Mucosa of descending colon (tissue), 3 donors: ENCODE measurements at regions not wholly inside any gene's neighbourhood (a gene's known extent, or its start where the extent isn't known, plus 50 kb on each side); places are given as distances from the start of the nearest gene placed in this dataset.
"Not testable (repeated sequence)": the region's sequence is repeated elsewhere in the genome, so short reads cannot be mapped to it uniquely, and the experiment has no call there.

ENCODE experiments used
- ATAC-seq: fragments of 200-7000 bp; cut with Tn5 transposase; one replicate; pipeline ENCODE4 v1.9.1; 2020; ENCODE audit warnings: mild to moderate bottlenecking, moderate library complexity
- DNase-seq, 3 donors: peaks; one replicate each; pipeline ENCODE4 v3.0.0-alpha.2; 2020
- H3K36me3 ChIP-seq: fragments of 200-600 bp; one replicate; pipeline ENCODE4 v1.8.0; 2021; ENCODE audit warnings: low read depth, mild to moderate bottlenecking
- H3K4me1 ChIP-seq: fragments of 200-600 bp; one replicate; pipeline ENCODE4 v1.8.0; 2021; ENCODE audit warnings: low read depth, mild to moderate bottlenecking
- H3K4me3 ChIP-seq: fragments of 200-600 bp; one replicate; pipeline ENCODE4 v1.8.0; 2021; ENCODE audit warnings: mild to moderate bottlenecking
- H3K9me3 ChIP-seq: fragments of 200-600 bp; one replicate; pipeline ENCODE4 v1.8.0; 2021; ENCODE audit warnings: mild to moderate bottlenecking
- intact Hi-C, 2 donors: fragments of 100-400 bp; cut with DNase I in 1 of 2; cut with micrococcal nuclease in 1 of 2; formaldehyde crosslinking; loops; one replicate each; pipeline versions ENCODE4 v1.11.0 to v1.11.1; 2022; cut with DNase I, micrococcal nuclease
- TF ChIP-seq, protein P1 (sequence below): fragments of 200-600 bp; IDR thresholded peaks from one replicate; pipeline ENCODE4 v1.8.0; 2022; ENCODE audit warnings: antibody characterized with exemption, mild to moderate bottlenecking
- donor health status: DM: no; HTN: no; CAD: no; lungs with moderate emphysema.
- donor health status: DM: no; HTN: no; CAD: no.
- donor health status: DM: no; HTN: yes; CAD: no.

DNA sequence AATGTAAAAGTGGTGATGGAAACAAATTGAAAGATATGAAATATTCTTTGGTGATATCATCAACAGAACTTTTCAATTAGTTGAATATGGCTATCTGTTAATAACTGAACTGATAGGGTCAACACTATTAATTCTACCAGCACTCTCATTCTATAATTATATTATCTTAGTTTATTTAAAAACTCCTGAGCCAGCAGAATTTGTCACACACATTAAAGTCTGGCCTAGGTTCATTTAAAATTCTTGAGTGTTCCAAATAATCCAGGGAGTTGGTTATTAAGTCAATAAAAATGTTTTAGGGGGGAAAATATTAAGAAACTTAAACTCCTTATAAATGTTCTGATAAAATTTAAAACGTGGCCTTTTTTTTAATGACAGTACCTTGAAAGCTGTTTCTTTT is 189.6 kb upstream of the GRM7 start:
- Histone ChIP-seq H3K4me1 (no peaks in the 10 kb centered on the region), H3K36me3 (no peaks in the 10 kb centered on the region), H3K9me3 (peaks cover 5% of the 10 kb centered on the region), H3K4me3 (no peak overlapping the region)
- no peak for DNase-seq
- intact Hi-C loops: no loop called here
- TF ChIP-seq, protein P1, sequence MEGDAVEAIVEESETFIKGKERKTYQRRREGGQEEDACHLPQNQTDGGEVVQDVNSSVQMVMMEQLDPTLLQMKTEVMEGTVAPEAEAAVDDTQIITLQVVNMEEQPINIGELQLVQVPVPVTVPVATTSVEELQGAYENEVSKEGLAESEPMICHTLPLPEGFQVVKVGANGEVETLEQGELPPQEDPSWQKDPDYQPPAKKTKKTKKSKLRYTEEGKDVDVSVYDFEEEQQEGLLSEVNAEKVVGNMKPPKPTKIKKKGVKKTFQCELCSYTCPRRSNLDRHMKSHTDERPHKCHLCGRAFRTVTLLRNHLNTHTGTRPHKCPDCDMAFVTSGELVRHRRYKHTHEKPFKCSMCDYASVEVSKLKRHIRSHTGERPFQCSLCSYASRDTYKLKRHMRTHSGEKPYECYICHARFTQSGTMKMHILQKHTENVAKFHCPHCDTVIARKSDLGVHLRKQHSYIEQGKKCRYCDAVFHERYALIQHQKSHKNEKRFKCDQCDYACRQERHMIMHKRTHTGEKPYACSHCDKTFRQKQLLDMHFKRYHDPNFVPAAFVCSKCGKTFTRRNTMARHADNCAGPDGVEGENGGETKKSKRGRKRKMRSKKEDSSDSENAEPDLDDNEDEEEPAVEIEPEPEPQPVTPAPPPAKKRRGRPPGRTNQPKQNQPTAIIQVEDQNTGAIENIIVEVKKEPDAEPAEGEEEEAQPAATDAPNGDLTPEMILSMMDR: no peak
- ATAC-seq: no peak

DNA sequence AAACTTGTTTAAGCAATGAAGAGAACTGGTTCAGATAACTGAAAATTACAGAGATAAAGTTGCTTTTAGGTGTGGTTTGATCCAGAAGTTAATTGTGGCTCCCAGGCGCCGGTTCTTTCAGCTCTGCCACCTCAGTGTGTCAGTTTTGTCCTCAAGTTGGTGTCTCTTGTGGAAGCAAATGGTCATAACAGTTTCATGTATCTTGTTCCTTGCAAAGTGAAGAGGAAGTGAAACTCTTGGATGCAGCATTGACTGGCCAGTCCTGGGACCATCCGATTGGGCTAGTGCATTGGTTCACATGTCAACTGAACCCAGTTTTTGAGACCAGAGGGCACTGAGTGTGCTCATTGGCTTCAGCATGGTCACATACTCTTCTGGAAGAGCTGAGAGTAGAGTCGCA is 181.4 kb upstream of the GRM7 start:
- ATAC-seq (peak; percentile 51), DNase-seq (no peak)
- intact Hi-C loops: no loop called here
- Histone ChIP-seq H3K4me3 (no peak overlapping the region), H3K4me1 (peaks cover 3% of the 10 kb centered on the region), H3K36me3 (no peaks in the 10 kb centered on the region), H3K9me3 (no peaks in the 10 kb centered on the region)
- TF ChIP-seq, protein P1: no peak

DNA sequence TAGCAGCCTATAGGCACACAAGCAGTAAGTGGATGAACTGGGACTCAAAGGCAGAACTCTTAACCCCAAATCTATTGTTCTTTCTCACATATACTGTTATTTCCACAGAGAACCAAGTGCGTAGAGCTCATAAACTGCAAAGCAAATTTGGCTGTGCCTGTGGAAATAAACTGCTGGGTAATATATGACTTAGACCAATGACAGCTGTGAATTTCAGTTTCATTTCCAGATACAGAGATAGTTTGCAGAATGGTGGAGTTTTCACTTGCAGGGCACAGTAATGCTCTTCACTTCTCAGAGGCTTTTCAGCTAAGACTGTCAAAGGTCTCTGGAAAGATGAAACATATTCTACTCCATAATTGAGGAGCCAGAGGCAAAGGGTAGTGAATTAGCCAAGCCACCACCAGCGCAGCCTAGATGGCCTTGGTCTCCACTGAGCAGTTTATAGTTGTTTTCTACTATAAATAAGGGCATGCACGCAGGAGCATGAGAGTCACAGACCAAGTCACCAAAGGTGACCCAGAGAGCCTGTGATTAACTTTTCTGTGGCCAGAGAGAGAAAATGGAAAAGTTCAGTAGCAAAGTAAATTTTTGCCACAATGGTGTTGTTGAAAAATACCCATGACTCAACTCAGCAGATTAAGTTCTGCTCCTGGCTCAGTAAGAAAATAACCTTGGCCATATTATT is 180.7 kb upstream of the GRM7 start:
- intact Hi-C loops: no loop called here
- Histone ChIP-seq H3K4me1 (peaks cover 3% of the 10 kb centered on the region), H3K4me3 (no peak overlapping the region), H3K36me3 (no peaks in the 10 kb centered on the region), H3K9me3 (no peaks in the 10 kb centered on the region)
- ATAC-seq (peak; percentile 78), DNase-seq (no peak)
- TF ChIP-seq, protein P1: no peak

DNA sequence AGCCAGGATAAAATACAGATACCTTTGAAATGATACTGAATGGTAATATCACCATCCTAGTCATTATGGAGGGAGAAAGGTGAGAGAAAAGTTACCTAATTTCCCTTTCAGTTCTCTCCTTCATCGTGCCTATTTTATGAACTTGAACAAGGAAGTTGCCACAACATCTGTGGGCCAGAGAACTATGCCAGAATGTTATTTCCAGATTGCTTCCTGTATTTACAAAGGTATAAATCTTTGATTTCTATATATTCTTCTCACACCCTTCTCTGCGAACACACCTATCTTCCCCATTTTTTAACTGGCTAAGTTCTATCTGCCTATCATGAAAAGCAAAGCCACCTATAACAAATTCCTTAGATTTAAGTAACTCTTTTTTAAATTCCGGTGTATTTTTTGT is 163.6 kb upstream of the GRM7 start:
- peaks cover 7% of the 10 kb centered on the region for H3K4me1 ChIP-seq
- TF ChIP-seq, protein P1: no peak
- intact Hi-C loops: no loop called here
- H3K36me3 ChIP-seq: no peaks in the 10 kb centered on the region
- no peaks in the 10 kb centered on the region for H3K9me3 ChIP-seq
- H3K4me3 ChIP-seq: no peak overlapping the region
- DNase-seq (peak in 1 of 3 donors; percentile 62), ATAC-seq (peak; percentile 94)

DNA sequence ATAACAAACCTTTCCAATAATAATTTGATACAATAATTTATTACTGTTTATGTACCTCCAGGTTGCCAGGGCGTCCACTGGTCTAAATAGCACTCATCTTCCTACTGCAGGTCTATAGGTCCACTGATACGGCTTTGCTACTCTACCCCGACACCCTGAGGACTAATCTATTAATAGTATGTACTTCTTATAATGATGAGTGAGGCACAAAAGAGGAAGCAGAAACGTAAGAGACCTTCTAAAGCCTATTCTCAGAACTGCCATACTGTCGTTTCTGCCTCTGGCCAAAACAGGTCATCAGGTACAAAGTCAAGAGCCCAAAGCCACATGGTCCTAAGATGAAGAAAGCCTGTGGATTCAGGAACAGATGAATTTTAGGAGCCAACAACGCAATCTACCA is 163.2 kb upstream of the GRM7 start:
- Histone ChIP-seq H3K36me3 (no peaks in the 10 kb centered on the region), H3K4me3 (no peak overlapping the region), H3K9me3 (no peaks in the 10 kb centered on the region), H3K4me1 (peaks cover 7% of the 10 kb centered on the region)
- DNase-seq (no peak), ATAC-seq (peak; percentile 38)
- intact Hi-C loops: no loop called here
- TF ChIP-seq, protein P1: no peak

DNA sequence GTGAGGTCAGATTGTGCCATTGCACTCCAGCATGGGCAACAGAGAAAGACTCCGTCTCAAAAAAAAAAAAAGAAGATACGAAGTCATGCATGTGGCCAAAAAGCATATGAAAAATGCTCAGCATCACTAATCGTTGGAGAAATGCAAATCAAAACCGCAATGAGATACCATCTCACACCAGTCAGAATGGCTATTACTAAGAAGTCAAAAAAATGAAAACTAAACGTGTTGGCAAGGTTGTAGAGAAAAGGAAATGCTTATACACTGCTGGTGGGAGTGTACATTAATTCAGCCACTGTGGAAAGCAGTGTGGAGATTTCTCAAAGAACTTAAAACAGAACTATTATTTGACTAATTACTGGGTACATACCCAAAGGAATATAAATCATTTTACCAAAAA is 156.1 kb upstream of the GRM7 start:
- DNase-seq, intact Hi-C loops, H3K9me3 ChIP-seq, H3K4me3 ChIP-seq, ATAC-seq, H3K4me1 ChIP-seq, H3K36me3 ChIP-seq: not testable (repeated sequence)
